HCT116 (cell line): ENCODE measurements at regions not wholly inside any gene's neighbourhood (a gene's known extent, or its start where the extent isn't known, plus 50 kb on each side); places are given as distances from the start of the nearest gene placed in this dataset.

ENCODE experiments used
- ATAC-seq: fragments of 200-7000 bp; cut with Tn5 transposase; 2 replicates; pipeline ENCODE4 v1.9.1; 2020; ENCODE audit warnings: mild to moderate bottlenecking, moderate library complexity
- BruUV-seq: library from RNA; stranded (reverse); fragments of 400-500 nt; replicated peaks from 2 replicates; lab custom pipeline; 2021; lab: Mats Ljungman, UMichigan
- CTCF ChIA-PET: fragments of 300-600 bp; sonication (Branson Sonifier 250); formaldehyde crosslinking; loops from one replicate; lab custom pipeline; 2021; ENCODE audit warnings: antibody characterized with exemption; lab: Charles Lee
- POLR2A ChIA-PET: fragments of 300-600, 350-600 bp; sonication (Branson Sonifier 250); formaldehyde crosslinking; loops from one replicate; lab custom pipeline; 2021; ENCODE audit warnings: antibody characterized with exemption; lab: Charles Lee
- RAD21 ChIA-PET, 2 experiments: fragments of 300-600 bp; sonication (Branson Sonifier 250); formaldehyde crosslinking; loops; one replicate each; lab custom pipeline; 2023; ENCODE audit warnings: low total read pairs in 2 of 2; ENCODE audit not compliant: uncharacterized antibody in 2 of 2, unreplicated experiment in 2 of 2, low non-redundant PET in 1 of 2; lab: Charles Lee
- DNase-seq: peaks from one replicate; pipeline ENCODE4 v3.0.0-alpha.2; 2010; ENCODE audit warnings: low read depth, low spot score
- H2AFZ ChIP-seq: fragments of 200-600 bp; shearing (Covaris generic), sonication (generic); 2 replicates; pipeline ENCODE4 v1.6.1; 2017; ENCODE audit warnings: low read depth, mixed run types, mixed read lengths, antibody characterized with exemption, low read length; ENCODE audit not compliant: poor library complexity, severe bottlenecking
- H3K27ac ChIP-seq: 2 replicates; pipeline ENCODE4 v1.5.1; 2012; ENCODE audit warnings: low read depth, low read length
- H3K27me3 ChIP-seq: fragments of 200-600 bp; sonication (generic); 2 replicates; pipeline ENCODE4 v1.6.1; 2016; ENCODE audit warnings: mixed run types, low read length, mixed read lengths; ENCODE audit not compliant: insufficient read depth
- H3K36me3 ChIP-seq, 2 experiments: fragments of 200-500 bp in 1 of 2; fragments of 200-600 bp in 1 of 2; sonication (Bioruptor generic) in 1 of 2; sonication (generic) in 1 of 2; 2 replicates each; pipeline versions ENCODE4 v1.5.1 to v1.6.1; 2014 to 2016; ENCODE audit warnings: low read length in 2 of 2, inconsistent platforms in 1 of 2, mixed read lengths in 1 of 2, mixed run types in 1 of 2; ENCODE audit not compliant: insufficient read depth in 2 of 2, control insufficient read depth in 1 of 2
- H3K4me1 ChIP-seq, 2 experiments: fragments of 200-600 bp in 1 of 2; sonication (generic) in 1 of 2; 2 replicates each; pipeline versions ENCODE4 v1.5.1 to v1.6.1; 2012 to 2017; ENCODE audit warnings: low read length in 2 of 2, inconsistent platforms in 1 of 2, mild to moderate bottlenecking in 1 of 2, mixed read lengths in 1 of 2, mixed run types in 1 of 2, moderate library complexity in 1 of 2; ENCODE audit not compliant: insufficient read depth in 2 of 2, control insufficient read depth in 1 of 2
- H3K4me2 ChIP-seq: fragments of 200-600 bp; sonication (generic); 2 replicates; pipeline ENCODE4 v1.6.1; 2017; ENCODE audit warnings: mixed run types, low read length, mixed read lengths
- H3K4me3 ChIP-seq, 2 experiments: fragments of 200-600 bp in 1 of 2; sonication (generic) in 1 of 2; replicated peaks in 1 of 2; 2 replicates each; pipeline ENCODE4 v1.5.1; 2011 to 2016; ENCODE audit warnings: low read length in 2 of 2, control low read depth in 1 of 2, low read depth in 1 of 2, mild to moderate bottlenecking in 1 of 2, mixed read lengths in 1 of 2, mixed run types in 1 of 2
- H3K79me2 ChIP-seq: fragments of 200-600 bp; sonication (generic); 2 replicates; pipeline ENCODE4 v1.6.1; 2017; ENCODE audit warnings: mild to moderate bottlenecking, mixed run types, low read length, moderate library complexity, mixed read lengths; ENCODE audit not compliant: insufficient read depth
- H3K9ac ChIP-seq: fragments of 200-600 bp; sonication (generic); 2 replicates; pipeline ENCODE4 v1.6.1; 2016; ENCODE audit warnings: low read length, mixed read lengths
- H3K9me2 ChIP-seq: fragments of 200-600 bp; sonication (generic), shearing (Covaris generic); 2 replicates; pipeline ENCODE4 v1.6.1; 2017; ENCODE audit warnings: mixed run types, mild to moderate bottlenecking, moderate library complexity; ENCODE audit not compliant: insufficient read depth
- H3K9me3 ChIP-seq, 2 experiments: fragments of 200-500 bp in 1 of 2; fragments of 200-600 bp in 1 of 2; sonication (Bioruptor generic) in 1 of 2; sonication (generic) in 1 of 2; 2 replicates each; pipeline ENCODE4 v1.6.1; 2014 to 2017; ENCODE audit warnings: low read length in 2 of 2, mixed read lengths in 2 of 2, inconsistent platforms in 1 of 2, low read depth in 1 of 2, mild to moderate bottlenecking in 1 of 2, mixed run types in 1 of 2, moderate library complexity in 1 of 2; ENCODE audit not compliant: control insufficient read depth in 1 of 2, insufficient read depth in 1 of 2
- H4K20me1 ChIP-seq: fragments of 200-600 bp; sonication (generic), shearing (Covaris generic); 2 replicates; pipeline ENCODE4 v1.6.1; 2017; ENCODE audit warnings: mixed run types, mild to moderate bottlenecking, moderate library complexity; ENCODE audit not compliant: insufficient read depth
- CEBPB ChIP-seq: IDR thresholded peaks from 2 replicates; pipeline ENCODE4 v1.6.1; 2012; ENCODE audit warnings: low read depth
- CTCF ChIP-seq, 3 experiments: fragments of 200-600 bp in 1 of 3; sonication (generic) in 1 of 3; IDR thresholded peaks in 2 of 3; conservative IDR thresholded peaks in 1 of 3; 2 replicates each; pipeline ENCODE4 v1.5.1; 2012 to 2017; ENCODE audit warnings: low read depth in 2 of 3, low read length in 2 of 3, antibody characterized with exemption in 1 of 3, borderline replicate concordance in 1 of 3, control low read depth in 1 of 3, mild to moderate bottlenecking in 1 of 3, mixed read lengths in 1 of 3, mixed run types in 1 of 3, moderate library complexity in 1 of 3; ENCODE audit not compliant: insufficient read depth in 1 of 3
- EGR1 ChIP-seq: IDR thresholded peaks from 2 replicates; pipeline ENCODE4 v1.6.1; 2012; ENCODE audit warnings: low read depth
- ELF1 ChIP-seq: IDR thresholded peaks from 2 replicates; pipeline ENCODE4 v1.6.1; 2012; ENCODE audit warnings: low read depth, borderline replicate concordance
- EZH2 ChIP-seq: fragments of 200-600 bp; sonication (generic); IDR thresholded peaks from 2 replicates; pipeline ENCODE4 v1.6.1; 2017; ENCODE audit warnings: antibody characterized with exemption, mixed run types
- EZH2phosphoT487 ChIP-seq: fragments of 200-600 bp; IDR thresholded peaks from 2 replicates; pipeline ENCODE4 v1.6.1; 2018; ENCODE audit warnings: antibody characterized with exemption, borderline replicate concordance
- FOSL1 ChIP-seq: IDR thresholded peaks from 2 replicates; pipeline ENCODE4 v1.6.1; 2012; ENCODE audit warnings: low read depth
- JUND ChIP-seq: IDR thresholded peaks from 2 replicates; pipeline ENCODE4 v1.6.1; 2012
- MAX ChIP-seq: IDR thresholded peaks from 2 replicates; pipeline ENCODE4 v1.6.1; 2012
- POLR2A ChIP-seq: IDR thresholded peaks from 2 replicates; pipeline ENCODE4 v1.7.0; 2011; ENCODE audit warnings: borderline replicate concordance; ENCODE audit not compliant: insufficient read depth, insufficient read length; ENCODE audit errors: extremely low read depth
- RAD21 ChIP-seq: IDR thresholded peaks from 2 replicates; pipeline ENCODE4 v1.6.1; 2012; ENCODE audit warnings: low read depth, mild to moderate bottlenecking
- REST ChIP-seq: IDR thresholded peaks from 2 replicates; pipeline ENCODE4 v1.6.1; 2012; ENCODE audit warnings: low read depth
- SIN3A ChIP-seq: IDR thresholded peaks from 2 replicates; pipeline ENCODE4 v1.6.1; 2012; ENCODE audit warnings: low read depth
- SP1 ChIP-seq: IDR thresholded peaks from 2 replicates; pipeline ENCODE4 v1.6.1; 2012; ENCODE audit warnings: low read depth
- TCF7L2 ChIP-seq: IDR thresholded peaks from 2 replicates; pipeline ENCODE4 v1.7.0; 2011; ENCODE audit warnings: borderline replicate concordance, inconsistent platforms; ENCODE audit not compliant: insufficient read depth, insufficient read length; ENCODE audit errors: extremely low read depth
- YY1 ChIP-seq: IDR thresholded peaks from 2 replicates; pipeline ENCODE4 v1.6.1; 2011; ENCODE audit warnings: low read length, low read depth, moderate library complexity, mild to moderate bottlenecking; ENCODE audit not compliant: insufficient replicate concordance; ENCODE audit errors: extremely low read depth
- ZBTB33 ChIP-seq: IDR thresholded peaks from 2 replicates; pipeline ENCODE4 v1.6.1; 2011; ENCODE audit warnings: mild to moderate bottlenecking, low read length, moderate library complexity; ENCODE audit not compliant: insufficient replicate concordance; ENCODE audit errors: extremely low read depth
- ZFX ChIP-seq: fragments of 450-650 bp; IDR thresholded peaks from 2 replicates; pipeline ENCODE4 v1.6.1; 2017
- ZNF274 ChIP-seq: fragments of 200-500 bp; sonication (Bioruptor generic); IDR thresholded peaks from 2 replicates; pipeline ENCODE4 v1.6.1; 2014; ENCODE audit warnings: mild to moderate bottlenecking, low read depth, low read length, inconsistent platforms
- intact Hi-C: fragments of 100-400 bp; cut with micrococcal nuclease; formaldehyde crosslinking; loops from 2 replicates; pipeline ENCODE4 v1.10.0; 2022

- intact Hi-C loops, result no loop called here
- H3K4me1 ChIP-seq, result no peaks in the 10 kb centered on the region
- H2AFZ ChIP-seq, result no peak overlapping the region
- ATAC-seq (no peak), DNase-seq (no peak)
- H3K79me2 ChIP-seq, result no peaks in the 10 kb centered on the region
- CTCF ChIA-PET, result no interaction called here
- H3K27ac ChIP-seq, result no peak overlapping the region
- H3K27me3 ChIP-seq, result no peaks in the 10 kb centered on the region
- no peaks in the 10 kb centered on the region for H4K20me1 ChIP-seq
- no peak overlapping the region for H3K9ac ChIP-seq
- H3K9me2 ChIP-seq, result no peaks in the 10 kb centered on the region
- H3K4me3 ChIP-seq, result no peak overlapping the region
- peaks cover 5 to 12% of the 10 kb centered on the region in 2 experiments; a peak in 2 of 4 replicates for H3K9me3 ChIP-seq
- no peak overlapping the region for H3K4me2 ChIP-seq
- POLR2A ChIA-PET, result no interaction called here
- BruUV-seq, result no TSS peak
- TF ChIP-seq SIN3A (no peak), RAD21 (no peak), ZBTB33 (no peak), POLR2A (no peak), ZNF274 (no peak), EZH2phosphoT487 (no peak), CEBPB (no peak), EZH2 (no peak), YY1 (no peak), JUND (no peak), ELF1 (no peak), EGR1 (no peak), MAX (no peak), CTCF (IDR thresholded peaks at IDR 0.05 in 2 of 3, conservative IDR thresholded peaks at IDR 0.05 in 1 of 3; ENCODE audit: borderline replicate concordance in 1 of 3, insufficient read depth in 1 of 3, low read depth in 2 of 3, low read length in 2 of 3) (no peak), SP1 (no peak), REST (no peak), FOSL1 (no peak), ZFX (no peak), TCF7L2 (no peak)
- TF ChIP-seq, all 23 proteins: peak for 0
- no peaks in the 10 kb centered on the region for H3K36me3 ChIP-seq
- RAD21 ChIA-PET, result no interaction called here
These were observed 698.3 kb downstream of the LRRIQ3 start for GRCh38 chr1:73499671-73500070.
